ENCODE measurements at regions not wholly inside any gene's neighbourhood (a gene's known extent, or its start where the extent isn't known, plus 50 kb on each side); places are given as distances from the start of the nearest gene placed in this dataset.
A peak's percentile ranks its signal among the peaks of the same experiment; 100 is the strongest.
"Not testable (repeated sequence)": the region's sequence is repeated elsewhere in the genome, so short reads cannot be mapped to it uniquely, and the experiment has no call there.

- DNase-seq, result no peak
These were observed 577.5 kb downstream of the DIPK2A start for GRCh38 chr3:144549166-144549565.

DNA sequence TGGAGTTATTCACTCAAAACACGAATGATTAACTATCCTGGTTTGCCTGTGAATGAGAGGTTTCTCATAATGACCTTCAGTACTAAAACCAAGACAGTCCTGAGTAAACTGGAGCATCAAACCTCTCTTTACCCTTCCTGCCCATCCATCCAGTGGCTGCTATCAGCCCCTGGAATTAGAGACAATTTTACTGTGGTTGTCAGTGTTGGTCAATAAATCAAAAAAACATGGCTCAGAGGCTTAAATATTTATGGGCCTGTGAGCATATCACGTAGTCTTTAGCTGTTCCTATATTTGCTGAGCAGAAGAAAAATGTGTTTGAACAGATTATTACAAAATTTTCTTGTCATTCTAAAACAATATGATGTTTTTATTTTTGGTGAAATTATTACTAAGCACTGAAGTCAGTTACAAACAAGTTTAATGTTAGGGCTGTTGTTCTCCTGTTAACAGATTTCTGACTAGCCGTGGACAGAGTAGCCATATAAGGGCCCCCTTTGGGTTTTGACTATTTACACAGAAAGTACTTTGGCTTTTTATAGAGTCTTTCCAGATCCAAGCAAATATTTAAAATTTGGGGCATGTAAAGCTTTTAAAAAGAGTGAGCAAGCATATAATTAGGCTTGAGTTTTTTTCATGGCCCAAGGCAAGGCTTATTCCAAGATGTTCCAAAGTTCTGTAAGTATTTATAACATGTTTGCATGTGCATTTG lies 580.9 kb downstream of the DIPK2A start:
- DNase-seq, result no peak

DNA sequence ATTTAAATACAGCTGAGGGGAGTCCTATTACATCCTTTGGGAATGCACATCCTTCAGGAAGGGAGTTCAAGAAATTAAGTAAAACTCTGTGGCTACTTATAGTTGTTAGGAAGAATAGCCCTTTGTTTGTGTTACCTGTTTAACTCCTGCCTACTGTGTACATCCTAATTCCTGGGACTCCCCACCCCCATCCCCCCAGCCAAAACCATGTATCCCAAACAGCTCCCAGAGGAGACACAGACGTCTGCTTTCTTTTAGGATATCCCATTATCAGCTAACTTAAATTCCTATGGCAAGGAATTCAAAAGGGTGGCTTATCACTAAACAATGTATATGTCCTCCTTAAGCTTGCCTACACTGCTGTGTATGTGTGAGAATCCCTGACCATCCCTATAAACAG lies 581.7 kb downstream of the DIPK2A start:
- DNase-seq, result no peak

- no peak for DNase-seq
These were observed 583.3 kb downstream of the DIPK2A start for GRCh38 chr3:144554889-144555288.

- no peak for DNase-seq
These were observed 584.8 kb downstream of the DIPK2A start for GRCh38 chr3:144556392-144556791.

- no peak for DNase-seq
These were observed 585.9 kb downstream of the DIPK2A start for GRCh38 chr3:144557515-144557914.

GRCh38 chr3:144564011-144564410 lies 592.4 kb downstream of the DIPK2A start:
- no peak for DNase-seq

DNA sequence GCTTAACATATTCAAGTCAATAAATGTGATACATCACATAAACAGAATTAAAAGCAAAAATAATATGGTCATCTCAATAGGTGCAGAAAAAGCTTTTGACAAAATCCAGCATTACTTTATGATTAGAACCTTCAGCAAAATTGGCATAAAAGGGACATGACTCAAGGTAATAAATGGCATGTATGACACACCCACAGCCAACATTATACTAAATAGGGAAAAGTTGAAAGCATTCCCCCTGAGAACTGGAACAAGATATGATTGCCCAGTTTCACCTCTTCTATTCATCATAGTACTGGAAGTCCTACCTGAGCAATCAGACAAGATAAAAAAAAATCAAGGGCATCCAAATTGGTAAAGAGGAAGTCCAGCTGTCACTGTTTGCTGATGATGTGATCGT lies 594.7 kb downstream of the DIPK2A start:
- DNase-seq, result no peak

DNA sequence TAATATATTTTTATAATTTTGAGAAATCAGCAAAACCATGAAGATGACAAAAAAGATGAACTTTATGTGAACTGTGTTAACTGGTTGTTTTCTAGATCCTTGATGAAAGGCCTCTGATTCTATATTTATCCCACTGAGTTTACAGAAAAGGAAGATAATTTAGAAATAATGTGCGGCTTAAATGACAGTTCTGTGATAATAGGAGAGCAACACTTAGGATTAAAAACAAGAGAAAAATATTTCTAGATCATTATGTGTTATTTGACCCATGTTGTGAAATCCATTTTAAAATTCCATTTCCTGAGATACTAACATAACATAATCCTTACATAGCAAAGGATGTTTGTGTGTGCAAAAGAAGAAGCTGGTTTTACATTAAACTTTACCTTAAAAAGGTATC lies 598.0 kb downstream of the DIPK2A start:
- DNase-seq, result no peak

GRCh38 chr3:144583871-144584270 lies 612.2 kb downstream of the DIPK2A start:
- no peak for DNase-seq

DNA sequence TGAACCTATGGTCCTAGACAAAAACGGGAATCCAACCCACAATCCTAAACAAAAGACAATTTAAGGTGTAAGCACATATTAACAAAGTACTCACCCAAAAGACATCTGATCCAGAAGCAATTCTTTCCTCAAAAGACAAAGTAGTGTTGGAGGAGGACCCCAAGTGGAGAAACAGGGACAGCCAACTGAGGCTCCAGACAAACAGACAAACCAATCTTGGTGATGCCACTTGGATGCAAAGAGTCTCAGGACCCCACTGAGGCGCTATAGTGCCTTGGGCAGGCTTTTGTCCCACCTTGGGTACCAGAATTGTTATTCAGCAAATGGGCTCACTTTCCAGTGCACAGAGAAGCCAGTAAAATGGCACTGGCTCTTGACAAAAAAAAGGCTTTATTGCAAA lies 613.8 kb downstream of the DIPK2A start:
- no peak for DNase-seq

DNA sequence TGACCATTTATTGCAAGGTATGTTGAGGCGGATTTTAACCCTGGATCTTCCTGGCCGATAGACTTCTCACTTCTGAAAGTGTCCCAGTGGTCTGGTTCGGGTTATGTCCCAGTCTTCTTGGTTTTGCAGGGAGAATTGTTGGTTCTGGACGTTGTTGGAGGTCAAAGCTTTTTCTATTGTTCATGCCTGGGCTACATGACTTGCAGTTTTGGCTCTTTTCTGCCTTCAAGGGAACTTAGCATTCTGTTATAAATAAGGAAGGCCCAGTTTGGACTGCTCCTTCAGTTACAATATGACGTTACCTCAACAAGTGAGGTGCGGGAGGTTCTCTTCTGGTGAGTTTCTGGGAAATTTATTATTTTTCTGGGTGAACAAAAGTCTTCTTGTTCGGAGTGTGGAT lies 614.3 kb downstream of the DIPK2A start:
- DNase-seq, result no peak

DNA sequence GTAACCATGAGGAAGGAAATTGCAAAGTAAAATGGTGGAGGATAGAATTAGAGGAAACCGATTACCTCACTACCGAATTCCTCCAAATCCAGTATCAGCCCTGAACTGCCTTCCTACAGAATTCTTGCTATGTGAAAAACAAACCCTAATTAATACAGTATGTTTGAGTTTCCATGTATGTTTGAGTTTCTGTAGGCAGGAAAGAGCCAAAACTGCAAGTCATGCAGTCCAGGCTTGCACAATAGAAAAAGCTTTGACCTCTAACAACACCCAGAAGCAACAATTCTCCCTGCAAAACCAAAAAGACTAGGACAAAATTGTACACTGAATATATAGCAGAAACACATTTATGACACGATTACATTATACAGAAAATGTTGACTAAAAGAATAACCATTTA lies 614.8 kb downstream of the DIPK2A start:
- DNase-seq, result no peak

DNA sequence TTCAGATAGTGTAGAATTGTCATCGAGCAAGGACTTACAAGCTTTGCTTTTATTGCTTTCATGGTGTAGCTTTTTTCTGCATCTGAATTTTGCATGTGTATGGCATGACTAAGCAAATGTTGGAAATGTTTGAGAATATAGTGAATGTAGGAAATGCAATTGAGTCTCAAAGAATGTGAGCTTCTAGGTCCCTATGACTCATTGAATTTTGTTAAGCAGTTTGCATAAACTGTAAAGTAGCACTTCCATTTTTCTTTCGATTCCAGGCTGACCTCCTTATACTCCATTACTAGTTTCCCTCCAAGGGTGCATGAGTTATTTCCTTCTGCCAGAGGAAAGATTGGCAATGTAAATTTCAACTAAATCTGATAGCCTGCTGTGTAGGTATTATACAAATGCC lies 619.2 kb downstream of the DIPK2A start:
- peak; percentile 37 for DNase-seq

DNA sequence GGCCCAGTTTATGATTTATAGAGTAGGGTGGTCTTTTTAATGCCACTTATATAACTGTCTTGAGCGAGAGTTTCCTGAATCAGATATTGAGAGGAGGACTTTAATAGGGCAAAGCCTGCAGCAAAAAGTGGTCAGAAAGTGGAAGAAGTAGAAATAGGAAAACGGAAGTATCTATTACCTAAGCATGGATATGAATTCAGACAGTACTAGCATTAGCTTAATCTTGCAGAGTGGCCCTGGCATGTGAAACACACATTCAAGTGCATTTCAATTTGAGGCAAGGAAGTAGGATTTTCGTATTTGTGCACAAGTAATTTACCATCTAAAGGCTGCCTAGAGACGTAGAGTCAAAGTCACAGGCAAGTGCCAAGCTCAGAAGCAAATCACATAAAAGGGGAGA lies 622.3 kb downstream of the DIPK2A start:
- DNase-seq, result peak; percentile 32

GRCh38 chr3:144620236-144620635 lies 648.6 kb downstream of the DIPK2A start:
- not testable (repeated sequence) for DNase-seq

- DNase-seq, result no peak
These were observed 651.2 kb downstream of the DIPK2A start for GRCh38 chr3:144622845-144623244.

- DNase-seq, result no peak
These were observed 653.0 kb downstream of the DIPK2A start for GRCh38 chr3:144624656-144625055.

GRCh38 chr3:144626835-144627234 lies 655.2 kb downstream of the DIPK2A start:
- no peak for DNase-seq

GRCh38 chr3:144629381-144629780 lies 657.8 kb downstream of the DIPK2A start:
- no peak for DNase-seq

- DNase-seq, result no peak
These were observed 665.2 kb downstream of the DIPK2A start for GRCh38 chr3:144636833-144637232.

GRCh38 chr3:144638009-144638408 lies 666.4 kb downstream of the DIPK2A start:
- DNase-seq, result no peak

DNA sequence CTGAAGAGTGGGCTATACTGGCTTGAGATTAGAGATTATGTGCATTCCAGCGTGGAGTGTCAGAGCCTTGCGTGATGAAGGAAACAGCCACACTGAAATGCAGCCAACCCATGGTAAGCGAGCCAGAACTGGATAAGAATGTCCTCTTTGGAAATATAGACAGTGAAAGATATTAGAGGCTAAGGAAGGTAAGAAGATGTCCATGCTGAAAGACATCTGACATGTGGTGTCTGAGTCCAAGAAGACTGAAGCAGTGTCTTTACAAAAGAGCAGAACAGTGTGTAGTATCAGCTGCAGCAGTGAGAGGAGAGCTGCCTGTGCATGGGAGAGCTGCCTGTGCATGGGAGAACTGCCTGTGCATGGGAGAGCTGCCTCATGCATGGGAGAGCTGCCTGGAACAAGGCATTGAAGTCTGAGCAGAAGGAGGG lies 672.2 kb downstream of the DIPK2A start:
- DNase-seq, result no peak

- DNase-seq, result no peak
These were observed 673.7 kb downstream of the DIPK2A start for GRCh38 chr3:144645300-144645699.

GRCh38 chr3:144650380-144650779 lies 678.8 kb downstream of the DIPK2A start:
- no peak for DNase-seq
